ENCODE measurements at regions not wholly inside any gene's neighbourhood (a gene's known extent, or its start where the extent isn't known, plus 50 kb on each side); places are given as distances from the start of the nearest gene placed in this dataset.

DNA sequence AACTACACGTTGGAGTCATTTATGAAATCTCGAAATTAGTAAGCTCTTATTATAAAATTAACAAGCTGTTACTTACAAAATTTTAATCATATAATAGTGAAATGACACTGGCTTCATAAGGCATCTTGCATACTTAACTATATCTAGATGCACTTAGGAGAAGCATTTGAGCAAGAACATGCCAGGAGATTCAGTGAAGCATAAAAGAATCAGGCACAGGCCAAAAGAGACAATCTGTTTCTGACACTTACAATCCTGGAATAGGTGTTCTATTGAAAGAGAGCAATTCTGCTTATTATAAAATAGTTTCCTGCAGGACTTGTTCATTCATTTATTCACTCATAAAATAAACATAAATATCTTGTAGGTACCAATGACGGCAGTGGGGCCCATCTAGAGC is 1152.2 kb upstream of the CDH6 start:
- TF ChIP-seq, protein P1, sequence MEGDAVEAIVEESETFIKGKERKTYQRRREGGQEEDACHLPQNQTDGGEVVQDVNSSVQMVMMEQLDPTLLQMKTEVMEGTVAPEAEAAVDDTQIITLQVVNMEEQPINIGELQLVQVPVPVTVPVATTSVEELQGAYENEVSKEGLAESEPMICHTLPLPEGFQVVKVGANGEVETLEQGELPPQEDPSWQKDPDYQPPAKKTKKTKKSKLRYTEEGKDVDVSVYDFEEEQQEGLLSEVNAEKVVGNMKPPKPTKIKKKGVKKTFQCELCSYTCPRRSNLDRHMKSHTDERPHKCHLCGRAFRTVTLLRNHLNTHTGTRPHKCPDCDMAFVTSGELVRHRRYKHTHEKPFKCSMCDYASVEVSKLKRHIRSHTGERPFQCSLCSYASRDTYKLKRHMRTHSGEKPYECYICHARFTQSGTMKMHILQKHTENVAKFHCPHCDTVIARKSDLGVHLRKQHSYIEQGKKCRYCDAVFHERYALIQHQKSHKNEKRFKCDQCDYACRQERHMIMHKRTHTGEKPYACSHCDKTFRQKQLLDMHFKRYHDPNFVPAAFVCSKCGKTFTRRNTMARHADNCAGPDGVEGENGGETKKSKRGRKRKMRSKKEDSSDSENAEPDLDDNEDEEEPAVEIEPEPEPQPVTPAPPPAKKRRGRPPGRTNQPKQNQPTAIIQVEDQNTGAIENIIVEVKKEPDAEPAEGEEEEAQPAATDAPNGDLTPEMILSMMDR (IDR thresholded peaks at IDR 0.05): no peak
- no peak for TF ChIP-seq ELF1 (IDR thresholded peaks at IDR 0.05)
- TF ChIP-seq YY1 (IDR thresholded peaks at IDR 0.05; ENCODE audit: low read depth): no peak
- TF ChIP-seq RFX5 (IDR thresholded peaks at IDR 0.05; ENCODE audit: low read length): no peak
- TF ChIP-seq POLR2AphosphoS5 (IDR thresholded peaks at IDR 0.05; ENCODE audit: low read depth, low read length): no peak
- no peak for TF ChIP-seq JUND (IDR thresholded peaks at IDR 0.05)
- TF ChIP-seq RAD21 (IDR thresholded peaks at IDR 0.05; ENCODE audit: low read length): no peak

All from SK-N-SH (cell line).